GM18867 (cell line): ENCODE measurements at regions not wholly inside any gene's neighbourhood (a gene's known extent, or its start where the extent isn't known, plus 50 kb on each side); places are given as distances from the start of the nearest gene placed in this dataset.

Experiments
- ATAC-seq: cut with Tn5 transposase; IDR thresholded peaks from one replicate; pipeline ENCODE4 v1.9.1; 2021; ENCODE audit warnings: mild to moderate bottlenecking, moderate library complexity; ENCODE audit not compliant: unreplicated experiment

DNA sequence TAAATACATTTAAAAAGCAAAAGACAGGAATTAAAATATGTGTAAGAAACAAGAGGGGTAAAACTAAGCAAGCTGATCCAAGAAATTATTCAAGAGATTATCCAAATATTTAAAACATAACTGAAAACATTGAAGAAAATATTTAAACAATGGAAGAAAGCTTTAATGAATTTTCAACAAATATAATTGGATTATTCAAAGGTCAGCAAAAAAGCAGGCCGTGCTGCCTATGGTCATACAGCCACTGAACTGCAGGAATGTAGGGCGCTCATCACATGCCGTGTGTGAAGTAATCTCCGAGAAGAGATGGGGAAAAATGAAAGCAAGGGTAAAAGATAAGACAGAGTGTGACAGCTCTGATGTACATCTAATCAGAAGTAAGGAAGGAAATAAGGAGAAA, 1195.4 kb upstream of the EYS start:
- no peak for ATAC-seq

DNA sequence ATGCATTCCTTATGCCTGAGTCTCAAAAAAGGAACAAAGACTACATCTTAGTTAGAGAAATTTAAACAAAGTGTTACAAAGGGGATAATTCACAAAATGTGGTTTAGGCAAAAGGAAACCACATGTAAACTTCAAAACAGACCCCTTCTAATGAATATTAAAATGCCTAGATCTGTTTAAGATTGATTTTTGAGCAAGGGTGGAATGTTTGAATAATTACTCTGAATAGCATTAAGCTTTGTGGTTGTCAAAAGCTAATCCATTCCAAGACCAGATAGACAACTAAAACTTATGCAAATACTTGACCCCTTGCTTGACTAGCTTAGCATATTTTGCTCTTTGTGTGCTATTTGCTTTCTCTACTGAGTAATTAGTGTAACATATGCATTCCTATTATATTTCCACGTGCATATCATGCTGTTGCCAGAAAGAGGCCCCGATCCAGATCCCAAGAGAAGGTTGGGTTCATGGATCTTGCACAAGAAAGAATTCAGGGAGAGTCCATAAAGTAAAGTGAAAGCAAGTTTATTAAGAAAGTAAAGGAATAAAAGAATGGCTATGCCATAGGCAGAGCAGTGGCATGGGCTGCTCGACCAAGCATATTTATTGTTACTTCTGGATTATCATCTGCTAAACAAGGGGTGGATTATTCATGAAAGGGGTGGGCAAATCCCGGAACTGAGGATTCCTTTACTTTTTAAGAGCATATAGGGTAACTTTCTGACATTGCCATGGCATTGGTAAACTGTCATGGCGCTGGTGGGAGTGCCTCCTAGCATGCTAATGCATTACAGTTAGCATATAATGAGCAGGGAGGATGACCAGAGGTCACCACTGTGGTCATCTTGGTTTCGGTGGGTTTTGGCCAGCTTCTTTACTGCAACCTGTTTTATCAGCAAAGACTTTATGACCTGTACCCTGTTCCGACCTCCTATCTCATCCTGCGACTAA, 1193.4 kb upstream of the EYS start:
- no peak for ATAC-seq

GRCh38 chr6:66897576-66897975, 1190.5 kb upstream of the EYS start:
- ATAC-seq = no peak

- no peak for ATAC-seq
These were observed 1189.4 kb upstream of the EYS start for GRCh38 chr6:66896415-66896814.

DNA sequence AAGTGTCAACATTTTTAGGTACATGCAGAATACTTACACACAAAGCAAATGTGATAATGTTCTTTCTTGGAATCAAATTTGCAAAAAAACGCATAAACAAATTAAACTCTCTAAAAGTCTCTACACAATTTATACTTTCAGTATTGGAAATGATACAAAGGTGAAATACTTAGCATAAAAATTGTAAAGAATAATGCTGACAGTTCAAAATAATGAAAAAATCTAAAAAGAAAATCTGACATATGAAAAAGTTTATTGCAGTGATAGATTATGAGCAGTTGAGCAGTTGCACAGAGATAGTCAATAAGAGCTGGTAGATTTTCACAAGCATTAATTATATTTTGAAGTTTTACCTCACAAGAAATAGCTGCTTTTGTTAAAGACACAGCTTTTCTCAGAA, 1176.4 kb upstream of the EYS start:
- no peak for ATAC-seq

DNA sequence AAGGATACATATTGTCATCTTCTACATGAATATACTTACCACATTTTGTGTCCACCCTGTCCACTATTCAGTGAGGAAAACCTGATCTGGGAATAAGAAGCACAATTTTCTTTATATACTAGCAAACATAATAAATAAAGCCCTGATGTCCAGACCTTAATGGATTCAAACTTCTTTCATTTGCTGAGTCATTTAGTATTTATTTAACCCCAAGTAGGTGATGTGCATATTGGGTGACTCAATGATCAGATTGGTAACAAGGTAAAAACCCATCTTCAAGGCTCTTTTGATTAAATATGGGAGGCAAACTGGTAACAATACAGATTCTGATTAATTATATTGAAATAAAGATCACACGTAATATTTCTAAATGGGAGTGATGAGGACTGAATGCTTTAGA, 1159.8 kb upstream of the EYS start:
- ATAC-seq = no peak

DNA sequence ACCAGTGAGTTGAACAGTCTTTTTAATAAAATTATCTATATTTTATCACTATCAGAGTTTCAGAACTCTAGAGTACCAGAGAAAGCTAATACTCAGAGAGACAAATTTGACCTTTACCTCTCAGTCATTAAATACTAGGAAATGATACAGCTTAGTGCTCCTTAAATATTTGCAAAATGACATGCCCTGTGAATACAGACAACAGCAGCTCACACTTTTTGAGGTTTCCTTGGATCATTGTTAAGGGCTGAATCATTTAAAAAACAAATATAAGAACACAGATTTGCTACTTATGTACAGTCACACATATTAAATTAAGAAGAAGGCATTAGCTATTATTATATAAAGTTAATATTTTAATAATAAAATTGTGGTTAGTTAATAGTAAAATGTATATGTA, 1158.7 kb upstream of the EYS start:
- ATAC-seq = no peak

DNA sequence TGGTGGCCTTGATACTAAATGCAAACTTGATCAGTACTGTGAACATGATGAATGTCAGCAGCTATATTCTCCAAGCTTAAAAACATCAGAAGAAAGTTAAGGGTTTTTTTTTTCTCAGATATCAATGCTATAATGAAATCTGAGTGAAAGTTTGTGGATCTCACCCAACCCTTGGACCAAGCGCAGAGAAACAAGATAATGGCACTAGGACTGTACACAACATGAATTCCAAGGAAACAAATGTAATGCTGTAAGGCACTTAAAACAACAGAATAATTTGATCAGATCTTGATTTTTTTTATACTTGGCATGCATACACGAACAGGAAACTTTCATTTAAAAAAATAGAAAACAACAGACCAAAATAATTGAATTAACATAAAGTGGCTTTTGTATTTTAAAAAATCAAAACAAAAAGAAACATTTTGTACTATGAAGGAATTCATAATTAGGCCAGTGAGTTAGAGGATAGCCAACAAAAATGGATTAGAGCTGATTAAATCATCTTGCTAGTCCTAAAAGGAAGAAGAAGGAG, 1154.0 kb upstream of the EYS start:
- no peak for ATAC-seq

GRCh38 chr6:66860328-66860727, 1153.3 kb upstream of the EYS start:
- ATAC-seq = no peak

- ATAC-seq = no peak
These were observed 1151.2 kb upstream of the EYS start for GRCh38 chr6:66858196-66858595.

DNA sequence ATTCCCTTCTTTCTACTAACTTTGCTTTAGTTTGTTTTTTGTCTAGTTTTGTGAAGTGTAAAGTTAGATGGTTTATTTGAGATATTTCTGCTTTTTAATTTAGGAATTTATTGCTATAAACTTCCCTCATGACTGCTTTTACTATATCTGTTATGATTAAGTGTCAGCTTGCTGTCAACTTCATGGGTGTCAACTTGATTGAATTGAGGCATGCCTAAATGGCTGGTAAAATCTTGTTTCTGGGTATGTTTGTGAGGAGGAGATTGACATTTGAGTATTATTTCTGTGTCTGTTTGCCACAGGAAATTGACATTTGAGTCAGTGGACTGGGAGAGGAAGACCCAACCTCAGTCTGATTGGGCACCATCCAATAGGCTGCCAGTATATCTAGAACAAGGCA, 1147.0 kb upstream of the EYS start:
- ATAC-seq = no peak

GRCh38 chr6:66851930-66852329, 1144.9 kb upstream of the EYS start:
- ATAC-seq = no peak

DNA sequence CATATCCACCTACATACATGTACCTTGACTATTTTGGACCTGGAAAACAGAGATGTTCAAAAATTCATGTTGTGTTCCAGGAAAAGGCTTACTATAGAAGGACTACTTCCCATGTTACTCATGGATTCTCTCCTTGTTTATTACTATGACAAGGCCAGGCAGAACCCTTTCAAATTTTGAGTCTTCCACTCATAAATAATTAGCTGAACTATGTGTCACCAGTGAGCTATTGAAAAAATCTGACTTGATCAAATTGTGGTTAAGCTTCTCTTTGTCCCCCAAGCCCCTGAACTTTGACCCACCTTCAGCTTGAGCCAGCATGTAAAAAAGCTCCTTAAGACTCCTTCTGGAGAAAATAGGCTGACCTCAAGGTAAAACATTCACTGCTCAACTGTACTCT, 1142.8 kb upstream of the EYS start:
- no peak for ATAC-seq

GRCh38 chr6:66848244-66848953, 1141.4 kb upstream of the EYS start:
- ATAC-seq = no peak

GRCh38 chr6:66838764-66839163, 1131.7 kb upstream of the EYS start:
- no peak for ATAC-seq

DNA sequence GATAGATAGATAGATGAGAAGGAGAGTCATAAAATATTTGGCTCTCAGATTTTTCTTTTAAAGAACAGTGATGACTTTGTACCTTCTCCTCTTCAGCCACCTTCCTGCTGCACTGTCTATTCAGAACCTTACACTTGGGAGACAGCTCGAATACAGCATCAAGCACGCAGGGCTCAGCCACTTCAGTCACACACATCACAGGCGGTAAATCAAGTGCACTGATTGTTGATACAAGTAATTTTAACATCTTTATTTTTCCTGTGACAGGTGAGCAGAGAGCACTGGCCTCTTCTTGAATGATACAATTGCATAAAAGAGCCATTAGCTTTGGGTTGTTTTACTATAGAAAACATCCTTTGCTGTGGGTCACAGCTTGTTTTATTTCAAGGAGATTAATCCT, 1118.5 kb upstream of the EYS start:
- ATAC-seq = no peak

GRCh38 chr6:66814156-66814555, 1107.1 kb upstream of the EYS start:
- ATAC-seq = no peak

DNA sequence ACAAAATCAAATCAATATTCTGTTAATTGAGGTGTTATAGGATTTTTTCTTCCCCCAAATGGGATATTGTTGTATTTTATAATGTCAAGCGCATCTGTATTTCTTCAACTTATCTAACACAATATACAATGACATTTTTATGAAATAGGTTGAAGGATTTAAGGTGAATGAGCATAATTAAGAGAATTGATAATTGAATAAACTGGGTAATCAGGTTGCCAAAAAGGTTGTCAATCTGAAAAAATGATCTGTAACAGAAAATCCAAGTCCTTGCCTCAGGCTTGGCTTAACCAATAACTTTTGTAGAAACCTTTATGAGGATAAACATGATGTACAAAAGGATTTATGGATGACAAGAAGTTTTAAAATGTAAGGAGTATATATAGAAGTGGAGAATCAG, 1101.7 kb upstream of the EYS start:
- ATAC-seq = no peak

GRCh38 chr6:66796987-66797386, 1090.0 kb upstream of the EYS start:
- ATAC-seq = no peak

- no peak for ATAC-seq
These were observed 1081.6 kb upstream of the EYS start for GRCh38 chr6:66788579-66788978.

- no peak for ATAC-seq
These were observed 1065.8 kb upstream of the EYS start for GRCh38 chr6:66772800-66773199.

GRCh38 chr6:66771626-66772025, 1064.6 kb upstream of the EYS start:
- no peak for ATAC-seq
